HG03139 (cell line): ENCODE measurements at regions not wholly inside any gene's neighbourhood (a gene's known extent, or its start where the extent isn't known, plus 50 kb on each side); places are given as distances from the start of the nearest gene placed in this dataset.
"Not testable (repeated sequence)": the region's sequence is repeated elsewhere in the genome, so short reads cannot be mapped to it uniquely, and the experiment has no call there.

Source experiments
- ATAC-seq: cut with Tn5 transposase; IDR thresholded peaks from one replicate; pipeline ENCODE4 v1.9.1; 2021; ENCODE audit not compliant: unreplicated experiment

DNA sequence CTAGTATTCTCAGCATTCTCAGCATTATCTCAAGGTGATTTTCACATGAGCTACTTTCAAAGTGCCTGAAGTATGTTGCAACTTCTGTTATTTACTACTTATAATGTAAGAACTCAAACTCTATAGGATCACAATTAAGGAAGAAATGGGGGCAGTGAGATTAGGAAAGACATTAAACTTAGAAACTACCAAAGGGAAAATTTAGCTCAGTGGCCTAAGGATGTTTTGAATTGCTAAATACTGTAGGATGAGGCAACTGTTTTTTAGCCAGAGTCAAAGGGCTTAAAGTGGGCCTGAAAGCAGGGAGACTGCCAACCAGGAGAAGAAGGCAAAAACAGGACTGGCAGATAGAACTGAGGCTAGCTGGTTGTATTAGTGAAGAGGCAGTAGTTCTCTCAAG is 55.5 kb upstream of the MBNL1 start:
- no peak for ATAC-seq

GRCh38 chr3:152213938-152214337 is 54.8 kb upstream of the MBNL1 start:
- ATAC-seq = no peak

DNA sequence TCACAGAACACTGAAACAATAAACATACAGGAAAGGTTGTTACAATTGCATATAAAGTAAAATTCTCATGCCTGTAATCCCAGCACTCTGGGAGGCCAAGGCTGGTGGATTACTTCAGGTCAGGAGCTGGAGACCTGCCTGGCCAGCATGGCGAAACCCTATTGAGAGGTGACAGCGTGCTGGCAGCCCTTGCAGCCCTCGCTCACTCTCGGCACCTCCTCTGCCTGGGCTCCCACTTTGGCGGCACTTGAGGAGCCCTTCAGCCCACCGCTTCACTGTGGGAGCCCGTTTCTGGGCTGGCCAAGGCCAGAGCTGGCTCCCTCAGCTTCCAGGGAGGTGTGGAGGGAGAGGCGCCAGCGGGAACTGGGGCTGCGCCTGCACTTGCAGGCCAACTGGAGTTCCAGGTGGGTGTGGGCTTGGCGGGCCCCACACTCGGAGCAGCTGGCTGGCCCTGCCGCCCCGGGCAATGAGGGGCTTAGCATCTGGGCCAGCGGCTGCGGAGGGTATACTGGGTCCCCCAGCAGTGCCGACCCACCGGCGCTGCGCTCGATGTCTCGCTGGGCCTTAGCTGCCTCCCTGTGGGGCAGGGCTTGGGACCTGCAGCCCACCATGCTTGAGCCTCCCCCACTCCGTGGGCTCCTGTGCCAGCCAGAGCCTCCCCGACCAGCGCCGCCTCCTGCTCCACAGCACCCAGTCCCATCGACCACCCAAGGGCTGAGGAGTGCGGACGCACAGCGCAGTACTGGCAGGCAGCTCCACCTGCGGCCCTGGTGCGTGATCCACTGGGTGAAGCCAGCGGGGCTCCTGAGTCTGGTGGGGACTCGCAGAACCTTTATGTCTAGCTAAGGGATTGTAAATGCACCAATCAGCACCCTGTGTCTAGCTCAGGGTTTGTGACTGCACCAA is 51.5 kb upstream of the MBNL1 start:
- ATAC-seq = not testable (repeated sequence)

DNA sequence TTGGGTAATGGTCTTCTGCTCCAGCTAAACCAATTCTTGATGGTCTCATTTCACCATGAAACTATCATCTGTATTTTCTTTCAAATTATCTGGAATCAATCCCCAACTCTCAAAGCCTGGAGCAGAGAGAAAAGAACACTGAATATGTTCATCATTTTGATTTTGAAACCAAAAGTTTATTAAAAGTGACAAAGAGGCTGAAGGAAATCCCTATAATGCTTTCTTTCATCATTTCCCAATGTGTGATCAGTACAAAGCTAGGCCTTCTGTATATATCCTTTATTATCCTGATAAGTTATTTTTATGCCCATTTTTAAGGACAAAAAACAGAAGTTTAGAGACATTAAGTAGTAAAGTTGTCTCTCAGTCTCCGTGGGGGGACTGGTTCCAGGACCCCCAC is 50.1 kb upstream of the MBNL1 start:
- no peak for ATAC-seq
